ENCODE measurements at regions not wholly inside any gene's neighbourhood (a gene's known extent, or its start where the extent isn't known, plus 50 kb on each side); places are given as distances from the start of the nearest gene placed in this dataset.

DNA sequence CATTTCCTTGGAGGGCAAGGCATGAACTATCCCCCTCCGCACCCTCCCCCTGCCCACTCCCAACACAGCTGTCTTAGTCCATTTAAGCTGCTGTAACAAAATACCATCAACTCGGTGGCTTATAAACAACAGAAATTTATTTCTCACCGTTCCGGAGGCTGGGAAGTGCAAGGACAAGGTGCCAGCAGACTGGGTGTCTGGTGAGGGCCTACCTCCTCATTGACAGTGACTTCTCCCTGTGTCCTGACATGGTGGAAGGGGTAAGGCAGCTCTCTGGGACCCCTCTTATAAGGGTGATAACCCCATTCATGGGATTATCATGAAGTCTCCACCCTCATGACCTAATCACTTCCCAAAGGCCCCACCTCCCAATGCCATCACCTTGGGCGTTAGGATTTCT is 114.3 kb upstream of the MAFB start:
- TF ChIP-seq, protein P1, sequence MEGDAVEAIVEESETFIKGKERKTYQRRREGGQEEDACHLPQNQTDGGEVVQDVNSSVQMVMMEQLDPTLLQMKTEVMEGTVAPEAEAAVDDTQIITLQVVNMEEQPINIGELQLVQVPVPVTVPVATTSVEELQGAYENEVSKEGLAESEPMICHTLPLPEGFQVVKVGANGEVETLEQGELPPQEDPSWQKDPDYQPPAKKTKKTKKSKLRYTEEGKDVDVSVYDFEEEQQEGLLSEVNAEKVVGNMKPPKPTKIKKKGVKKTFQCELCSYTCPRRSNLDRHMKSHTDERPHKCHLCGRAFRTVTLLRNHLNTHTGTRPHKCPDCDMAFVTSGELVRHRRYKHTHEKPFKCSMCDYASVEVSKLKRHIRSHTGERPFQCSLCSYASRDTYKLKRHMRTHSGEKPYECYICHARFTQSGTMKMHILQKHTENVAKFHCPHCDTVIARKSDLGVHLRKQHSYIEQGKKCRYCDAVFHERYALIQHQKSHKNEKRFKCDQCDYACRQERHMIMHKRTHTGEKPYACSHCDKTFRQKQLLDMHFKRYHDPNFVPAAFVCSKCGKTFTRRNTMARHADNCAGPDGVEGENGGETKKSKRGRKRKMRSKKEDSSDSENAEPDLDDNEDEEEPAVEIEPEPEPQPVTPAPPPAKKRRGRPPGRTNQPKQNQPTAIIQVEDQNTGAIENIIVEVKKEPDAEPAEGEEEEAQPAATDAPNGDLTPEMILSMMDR (IDR thresholded peaks at IDR 0.05) = no peak
- TF ChIP-seq POLR2A (IDR thresholded peaks at IDR 0.05) = no peak

All from testis (tissue), 2 donors.